SK-N-MC (cell line): ENCODE measurements at regions not wholly inside any gene's neighbourhood (a gene's known extent, or its start where the extent isn't known, plus 50 kb on each side); places are given as distances from the start of the nearest gene placed in this dataset.

Source experiments
- EZH2 ChIP-seq: fragments of 200-600 bp; sonication (generic); IDR thresholded peaks from one replicate; pipeline ENCODE4 v1.6.1; 2017; ENCODE audit warnings: antibody characterized with exemption
- POLR2AphosphoS5 ChIP-seq: IDR thresholded peaks from 2 replicates; pipeline ENCODE4 v1.6.1; 2012; ENCODE audit warnings: mild to moderate bottlenecking, low read depth, low read length, borderline replicate concordance

- TF ChIP-seq POLR2AphosphoS5 (no peak), EZH2 (no peak)
Measured at GRCh38 chr5:79850941-79851340, 140.1 kb downstream of the MTX3 start.
